ENCODE measurements at regions not wholly inside any gene's neighbourhood (a gene's known extent, or its start where the extent isn't known, plus 50 kb on each side); places are given as distances from the start of the nearest gene placed in this dataset.

- DNase-seq (no peak), ATAC-seq (replicated peaks in 1 of 4) (no peak)
- no peaks in the 10 kb centered on the region for H3K4me1 ChIP-seq (ENCODE audit: control insufficient read depth in 1 of 2, extremely low read depth in 1 of 2, insufficient read depth in 2 of 2, low read length in 2 of 2)
- peaks cover 0 to 12% of the 10 kb centered on the region in 2 experiments for H3K27me3 ChIP-seq (replicated peaks in 1 of 2; ENCODE audit: control insufficient read depth in 2 of 2, extremely low read depth in 1 of 2, insufficient read depth in 2 of 2, low read length in 1 of 2)
- Mint-ChIP-seq H3K9me3 (no peaks in the 10 kb centered on the region), H3K27ac (no peak overlapping the region), H3K4me1 (no peaks in the 10 kb centered on the region), H3K36me3 (no peaks in the 10 kb centered on the region), H3K27me3 (peaks cover 0 to 15% of the 10 kb centered on the region in 2 donors), H3K4me3 (no peak overlapping the region)
- 88% methylated on average over 10 of the region's 13 CpGs for WGBS (ENCODE audit: insufficient coverage)
- H3K9me3 ChIP-seq, result no peaks in the 10 kb centered on the region
- H3K4me3 ChIP-seq (ENCODE audit: control insufficient read depth in 1 of 2, extremely low read depth in 1 of 2, low read length in 1 of 2), result no peak overlapping the region
- CTCF ChIA-PET, result no interaction called here
- POLR2A ChIA-PET, result no interaction called here
- no peak overlapping the region for H3K27ac ChIP-seq (ENCODE audit: low read length)
- H3K36me3 ChIP-seq (ENCODE audit: control insufficient read depth in 2 of 2, extremely low read depth in 1 of 2, insufficient read depth in 1 of 2, low read length in 1 of 2), result no peaks in the 10 kb centered on the region
Measured at GRCh38 chr18:78768221-78768620, 211.4 kb upstream of the SALL3 start.

- no peak for ATAC-seq (replicated peaks in 1 of 4)
- ChIA-PET CTCF (no interaction called here), POLR2A (no interaction called here)
- no peaks in the 10 kb centered on the region for H3K9me3 Mint-ChIP-seq
- Histone ChIP-seq H3K9me3 (no peaks in the 10 kb centered on the region), H3K4me1 (ENCODE audit: control insufficient read depth in 1 of 2, extremely low read depth in 1 of 2, insufficient read depth in 2 of 2, low read length in 2 of 2) (no peaks in the 10 kb centered on the region), H3K27me3 (replicated peaks in 1 of 2; ENCODE audit: control insufficient read depth in 2 of 2, extremely low read depth in 1 of 2, insufficient read depth in 2 of 2, low read length in 1 of 2) (peaks cover 0 to 12% of the 10 kb centered on the region in 2 experiments), H3K27ac (ENCODE audit: low read length) (no peak overlapping the region), H3K36me3 (ENCODE audit: control insufficient read depth in 2 of 2, extremely low read depth in 1 of 2, insufficient read depth in 1 of 2, low read length in 1 of 2) (no peaks in the 10 kb centered on the region), H3K4me3 (ENCODE audit: control insufficient read depth in 1 of 2, extremely low read depth in 1 of 2, low read length in 1 of 2) (no peak overlapping the region)
- no peak overlapping the region for H3K27ac Mint-ChIP-seq
- no peak for DNase-seq
- H3K27me3 Mint-ChIP-seq, result peaks cover 0 to 15% of the 10 kb centered on the region in 2 donors
- no peaks in the 10 kb centered on the region for H3K4me1 Mint-ChIP-seq
- no peak overlapping the region for H3K4me3 Mint-ChIP-seq
- WGBS (ENCODE audit: insufficient coverage), result 51% methylated on average over 19 of the region's 25 CpGs
- no peaks in the 10 kb centered on the region for H3K36me3 Mint-ChIP-seq
Measured at GRCh38 chr18:78768656-78769501, 210.7 kb upstream of the SALL3 start.

- Histone ChIP-seq H3K9me3 (no peaks in the 10 kb centered on the region), H3K27ac (ENCODE audit: low read length) (no peak overlapping the region), H3K27me3 (replicated peaks in 1 of 2; ENCODE audit: control insufficient read depth in 2 of 2, extremely low read depth in 1 of 2, insufficient read depth in 2 of 2, low read length in 1 of 2) (peaks cover 0 to 12% of the 10 kb centered on the region in 2 experiments), H3K4me1 (ENCODE audit: control insufficient read depth in 1 of 2, extremely low read depth in 1 of 2, insufficient read depth in 2 of 2, low read length in 2 of 2) (no peaks in the 10 kb centered on the region), H3K4me3 (ENCODE audit: control insufficient read depth in 1 of 2, extremely low read depth in 1 of 2, low read length in 1 of 2) (no peak overlapping the region), H3K36me3 (ENCODE audit: control insufficient read depth in 2 of 2, extremely low read depth in 1 of 2, insufficient read depth in 1 of 2, low read length in 1 of 2) (no peaks in the 10 kb centered on the region)
- no peaks in the 10 kb centered on the region for H3K4me1 Mint-ChIP-seq
- peaks cover 0 to 15% of the 10 kb centered on the region in 2 donors for H3K27me3 Mint-ChIP-seq
- DNase-seq, result no peak
- H3K36me3 Mint-ChIP-seq, result no peaks in the 10 kb centered on the region
- ChIA-PET POLR2A (no interaction called here), CTCF (no interaction called here)
- H3K27ac Mint-ChIP-seq, result no peak overlapping the region
- no peaks in the 10 kb centered on the region for H3K9me3 Mint-ChIP-seq
- H3K4me3 Mint-ChIP-seq, result no peak overlapping the region
- no peak for ATAC-seq (replicated peaks in 1 of 4)
- WGBS (ENCODE audit: insufficient coverage), result 72% methylated on average over 15 of the region's 18 CpGs
Measured at GRCh38 chr18:78769502-78770105, 210.0 kb upstream of the SALL3 start.

- H3K27me3 Mint-ChIP-seq, result peaks cover 0 to 15% of the 10 kb centered on the region in 2 donors
- 83% methylated on average over 19 of the region's 21 CpGs for WGBS (ENCODE audit: insufficient coverage)
- ATAC-seq (replicated peaks in 1 of 4) (no peak), DNase-seq (no peak)
- H3K36me3 ChIP-seq (ENCODE audit: control insufficient read depth in 2 of 2, extremely low read depth in 1 of 2, insufficient read depth in 1 of 2, low read length in 1 of 2), result no peaks in the 10 kb centered on the region
- no peaks in the 10 kb centered on the region for H3K4me1 ChIP-seq (ENCODE audit: control insufficient read depth in 1 of 2, extremely low read depth in 1 of 2, insufficient read depth in 2 of 2, low read length in 2 of 2)
- ChIA-PET POLR2A (no interaction called here), CTCF (no interaction called here)
- H3K4me3 ChIP-seq (ENCODE audit: control insufficient read depth in 1 of 2, extremely low read depth in 1 of 2, low read length in 1 of 2), result no peak overlapping the region
- H3K4me1 Mint-ChIP-seq, result no peaks in the 10 kb centered on the region
- H3K9me3 ChIP-seq, result no peaks in the 10 kb centered on the region
- H3K4me3 Mint-ChIP-seq, result no peak overlapping the region
- no peak overlapping the region for H3K27ac Mint-ChIP-seq
- no peak overlapping the region for H3K27ac ChIP-seq (ENCODE audit: low read length)
- no peaks in the 10 kb centered on the region for H3K36me3 Mint-ChIP-seq
- H3K9me3 Mint-ChIP-seq, result no peaks in the 10 kb centered on the region
- peaks cover 0 to 12% of the 10 kb centered on the region in 2 experiments for H3K27me3 ChIP-seq (replicated peaks in 1 of 2; ENCODE audit: control insufficient read depth in 2 of 2, extremely low read depth in 1 of 2, insufficient read depth in 2 of 2, low read length in 1 of 2)
Measured at GRCh38 chr18:78770139-78770822, 209.3 kb upstream of the SALL3 start.

- no peaks in the 10 kb centered on the region for H3K36me3 ChIP-seq (ENCODE audit: control insufficient read depth in 2 of 2, extremely low read depth in 1 of 2, insufficient read depth in 1 of 2, low read length in 1 of 2)
- no peak overlapping the region for H3K4me3 ChIP-seq (ENCODE audit: control insufficient read depth in 1 of 2, extremely low read depth in 1 of 2, low read length in 1 of 2)
- no peaks in the 10 kb centered on the region for H3K9me3 Mint-ChIP-seq
- H3K36me3 Mint-ChIP-seq, result no peaks in the 10 kb centered on the region
- H3K4me1 ChIP-seq (ENCODE audit: control insufficient read depth in 1 of 2, extremely low read depth in 1 of 2, insufficient read depth in 2 of 2, low read length in 2 of 2), result no peaks in the 10 kb centered on the region
- ChIA-PET CTCF (no interaction called here), POLR2A (no interaction called here)
- H3K27me3 Mint-ChIP-seq, result peaks cover 0 to 15% of the 10 kb centered on the region in 2 donors
- 83% methylated on average over 10 of the region's 12 CpGs for WGBS (ENCODE audit: insufficient coverage)
- DNase-seq (no peak), ATAC-seq (replicated peaks in 1 of 4) (no peak)
- no peak overlapping the region for H3K4me3 Mint-ChIP-seq
- no peak overlapping the region for H3K27ac Mint-ChIP-seq
- no peak overlapping the region for H3K27ac ChIP-seq (ENCODE audit: low read length)
- no peaks in the 10 kb centered on the region for H3K9me3 ChIP-seq
- no peaks in the 10 kb centered on the region for H3K4me1 Mint-ChIP-seq
- H3K27me3 ChIP-seq (replicated peaks in 1 of 2; ENCODE audit: control insufficient read depth in 2 of 2, extremely low read depth in 1 of 2, insufficient read depth in 2 of 2, low read length in 1 of 2), result peaks cover 0 to 12% of the 10 kb centered on the region in 2 experiments
Measured at GRCh38 chr18:78770823-78771139, 208.8 kb upstream of the SALL3 start.

GRCh38 chr18:78771496-78772359, 207.9 kb upstream of the SALL3 start:
- Histone ChIP-seq H3K4me1 (ENCODE audit: control insufficient read depth in 1 of 2, extremely low read depth in 1 of 2, insufficient read depth in 2 of 2, low read length in 2 of 2) (no peaks in the 10 kb centered on the region), H3K9me3 (no peaks in the 10 kb centered on the region), H3K4me3 (ENCODE audit: control insufficient read depth in 1 of 2, extremely low read depth in 1 of 2, low read length in 1 of 2) (no peak overlapping the region), H3K36me3 (ENCODE audit: control insufficient read depth in 2 of 2, extremely low read depth in 1 of 2, insufficient read depth in 1 of 2, low read length in 1 of 2) (no peaks in the 10 kb centered on the region), H3K27ac (ENCODE audit: low read length) (no peak overlapping the region), H3K27me3 (replicated peaks in 1 of 2; ENCODE audit: control insufficient read depth in 2 of 2, extremely low read depth in 1 of 2, insufficient read depth in 2 of 2, low read length in 1 of 2) (peaks cover 0 to 12% of the 10 kb centered on the region in 2 experiments)
- Mint-ChIP-seq H3K27ac (no peak overlapping the region), H3K4me1 (no peaks in the 10 kb centered on the region), H3K36me3 (no peaks in the 10 kb centered on the region), H3K27me3 (peaks cover 0 to 15% of the 10 kb centered on the region in 2 donors), H3K9me3 (no peaks in the 10 kb centered on the region), H3K4me3 (no peak overlapping the region)
- CTCF ChIA-PET, result no interaction called here
- no peak for ATAC-seq (replicated peaks in 1 of 4)
- POLR2A ChIA-PET, result no interaction called here
- DNase-seq, result no peak
- WGBS (ENCODE audit: insufficient coverage), result 82% methylated on average over 21 of the region's 22 CpGs
